ENCODE measurements at regions not wholly inside any gene's neighbourhood (a gene's known extent, or its start where the extent isn't known, plus 50 kb on each side); places are given as distances from the start of the nearest gene placed in this dataset.

- TF ChIP-seq RFX5 (IDR thresholded peaks at IDR 0.05; ENCODE audit: low read depth, low read length) (no peak), CTCF (conservative IDR thresholded peaks at IDR 0.05; ENCODE audit: low read depth, low read length) (no peak), POLR2A (IDR thresholded peaks at IDR 0.05; ENCODE audit: low read depth, low read length) (no peak), SMC3 (IDR thresholded peaks at IDR 0.05; ENCODE audit: low read depth, low read length) (no peak), RAD21 (IDR thresholded peaks at IDR 0.05; ENCODE audit: low read length) (no peak), MXI1 (IDR thresholded peaks at IDR 0.05; ENCODE audit: borderline replicate concordance, low read depth, low read length) (no peak), CHD1 (IDR thresholded peaks at IDR 0.05; ENCODE audit: low read depth, low read length) (no peak), ELK1 (IDR thresholded peaks at IDR 0.05; ENCODE audit: borderline replicate concordance, low read depth, low read length) (no peak)
Observed at GRCh38 chr7:68457481-68457880, 1140.8 kb upstream of the AUTS2 start.

Data from IMR-90 (cell line).